SH-SY5Y (cell line): ENCODE measurements at regions not wholly inside any gene's neighbourhood (a gene's known extent, or its start where the extent isn't known, plus 50 kb on each side); places are given as distances from the start of the nearest gene placed in this dataset.

Experiments
- GATA2 ChIP-seq: IDR thresholded peaks from 2 replicates; pipeline ENCODE4 v1.6.1; 2011; ENCODE audit warnings: mild to moderate bottlenecking, low read depth, low read length
- GATA3 ChIP-seq: IDR thresholded peaks from 2 replicates; pipeline ENCODE4 v1.6.1; 2011; ENCODE audit warnings: low read depth, mild to moderate bottlenecking, low read length, moderate library complexity

DNA sequence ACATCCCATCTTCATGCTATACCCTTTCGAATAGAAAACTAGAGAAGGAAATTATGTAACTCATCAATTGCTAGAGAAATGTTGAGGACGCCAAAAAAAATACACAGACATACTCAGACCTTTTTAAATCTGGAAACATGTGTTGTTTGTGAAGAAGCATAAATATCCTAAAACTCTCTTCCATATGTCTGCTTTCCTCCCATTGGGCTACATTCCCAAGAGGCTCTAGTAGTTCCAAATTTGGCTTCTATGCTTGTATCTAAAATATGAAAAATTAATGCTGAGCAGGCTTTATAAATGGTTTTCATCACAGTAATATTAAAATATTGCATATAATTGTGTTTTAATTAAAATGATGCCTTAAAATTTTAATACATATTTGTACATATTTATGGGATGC, 297.9 kb upstream of the PSMD7 start:
- TF ChIP-seq GATA2 (no peak), GATA3 (no peak)
